ENCODE measurements at regions not wholly inside any gene's neighbourhood (a gene's known extent, or its start where the extent isn't known, plus 50 kb on each side); places are given as distances from the start of the nearest gene placed in this dataset.
"Not testable (repeated sequence)": the region's sequence is repeated elsewhere in the genome, so short reads cannot be mapped to it uniquely, and the experiment has no call there.

DNA sequence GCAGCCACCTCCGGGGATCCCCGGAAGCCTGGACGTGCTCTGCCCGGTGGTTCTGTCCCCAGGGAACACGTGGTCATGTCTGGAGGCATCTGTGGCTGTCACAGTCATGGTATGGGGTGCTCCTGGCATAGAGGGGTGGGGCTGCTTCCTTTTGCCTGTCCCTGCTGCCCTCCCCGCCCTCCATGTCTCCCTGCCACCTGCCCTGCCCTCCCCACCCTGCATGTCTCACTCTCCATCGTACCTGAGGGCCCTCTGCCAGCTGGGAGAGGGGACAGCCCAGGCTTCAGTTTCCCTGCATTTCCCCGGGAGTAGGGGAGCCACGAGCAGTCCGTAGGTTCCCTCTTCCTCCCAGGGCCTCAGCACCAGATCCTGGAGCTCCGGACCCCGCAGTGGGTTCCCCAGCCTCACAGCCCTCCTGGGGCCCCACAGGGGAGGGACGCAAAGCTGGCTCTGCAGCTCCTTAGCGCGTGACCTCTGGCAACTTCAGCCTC is 90.0 kb upstream of the CTDP1 start:
- Mint-ChIP-seq H3K4me1 (ENCODE audit: unreplicated experiment) (peaks cover 2% of the 10 kb centered on the region), H3K27me3 (ENCODE audit: unreplicated experiment) (peaks cover 37% of the 10 kb centered on the region), H3K4me3 (ENCODE audit: unreplicated experiment) (no peak overlapping the region), H3K27ac (ENCODE audit: unreplicated experiment) (no peak overlapping the region), H3K9me3 (ENCODE audit: unreplicated experiment) (peaks cover 17% of the 10 kb centered on the region), H3K36me3 (ENCODE audit: unreplicated experiment) (peaks cover 4% of the 10 kb centered on the region)
- no peak for DNase-seq (ENCODE audit: extremely low spot score, unreplicated experiment)
- TF ChIP-seq, protein P1, sequence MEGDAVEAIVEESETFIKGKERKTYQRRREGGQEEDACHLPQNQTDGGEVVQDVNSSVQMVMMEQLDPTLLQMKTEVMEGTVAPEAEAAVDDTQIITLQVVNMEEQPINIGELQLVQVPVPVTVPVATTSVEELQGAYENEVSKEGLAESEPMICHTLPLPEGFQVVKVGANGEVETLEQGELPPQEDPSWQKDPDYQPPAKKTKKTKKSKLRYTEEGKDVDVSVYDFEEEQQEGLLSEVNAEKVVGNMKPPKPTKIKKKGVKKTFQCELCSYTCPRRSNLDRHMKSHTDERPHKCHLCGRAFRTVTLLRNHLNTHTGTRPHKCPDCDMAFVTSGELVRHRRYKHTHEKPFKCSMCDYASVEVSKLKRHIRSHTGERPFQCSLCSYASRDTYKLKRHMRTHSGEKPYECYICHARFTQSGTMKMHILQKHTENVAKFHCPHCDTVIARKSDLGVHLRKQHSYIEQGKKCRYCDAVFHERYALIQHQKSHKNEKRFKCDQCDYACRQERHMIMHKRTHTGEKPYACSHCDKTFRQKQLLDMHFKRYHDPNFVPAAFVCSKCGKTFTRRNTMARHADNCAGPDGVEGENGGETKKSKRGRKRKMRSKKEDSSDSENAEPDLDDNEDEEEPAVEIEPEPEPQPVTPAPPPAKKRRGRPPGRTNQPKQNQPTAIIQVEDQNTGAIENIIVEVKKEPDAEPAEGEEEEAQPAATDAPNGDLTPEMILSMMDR (IDR thresholded peaks at IDR 0.05): no peak

DNA sequence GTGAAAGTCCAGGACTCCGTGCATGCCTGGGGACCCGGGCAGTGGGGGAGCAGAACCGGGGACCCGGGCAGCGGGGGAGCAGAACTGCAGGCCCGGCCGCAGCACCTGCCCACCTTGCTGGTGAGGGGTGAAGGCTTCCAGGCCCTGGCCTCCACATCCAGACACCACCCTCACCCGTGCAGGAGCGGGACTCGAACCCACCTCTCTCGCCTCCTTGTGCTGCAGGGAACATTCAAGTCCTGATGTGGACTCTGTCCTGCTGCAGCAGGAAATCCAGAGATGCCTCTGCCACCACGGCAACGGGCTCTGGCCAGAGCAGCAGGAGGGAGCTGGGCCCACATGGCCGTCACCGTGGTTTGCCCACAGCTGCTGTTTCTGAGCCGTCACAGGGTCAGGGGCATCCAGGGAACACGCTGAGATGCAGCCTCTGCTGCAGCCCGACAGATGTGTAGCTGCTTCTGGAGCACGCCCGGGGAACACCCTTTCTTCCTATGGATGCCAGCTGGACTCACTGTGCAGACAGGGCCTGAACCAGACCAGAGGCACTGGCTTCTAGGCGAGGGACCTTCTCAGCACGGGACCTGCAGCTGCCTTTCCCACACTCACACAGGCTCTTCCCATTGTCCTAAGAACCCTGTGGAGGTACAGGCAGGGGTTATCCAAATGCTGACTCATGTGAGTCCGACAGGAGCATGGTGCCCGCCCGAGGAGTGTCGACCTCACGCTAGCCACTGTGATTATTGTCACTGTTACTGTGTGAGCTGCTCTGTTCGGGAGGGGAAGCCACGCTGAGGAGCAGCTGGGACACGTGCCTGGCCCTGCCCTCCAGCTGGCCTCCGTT is 89.2 kb upstream of the CTDP1 start:
- Mint-ChIP-seq H3K4me3 (ENCODE audit: unreplicated experiment) (no peak overlapping the region), H3K4me1 (ENCODE audit: unreplicated experiment) (peaks cover 2% of the 10 kb centered on the region), H3K36me3 (ENCODE audit: unreplicated experiment) (peaks cover 4% of the 10 kb centered on the region), H3K27me3 (ENCODE audit: unreplicated experiment) (peaks cover 45% of the 10 kb centered on the region), H3K27ac (ENCODE audit: unreplicated experiment) (no peak overlapping the region), H3K9me3 (ENCODE audit: unreplicated experiment) (peaks cover 17% of the 10 kb centered on the region)
- DNase-seq (ENCODE audit: extremely low spot score, unreplicated experiment): no peak
- TF ChIP-seq, protein P1 (IDR thresholded peaks at IDR 0.05): no peak

DNA sequence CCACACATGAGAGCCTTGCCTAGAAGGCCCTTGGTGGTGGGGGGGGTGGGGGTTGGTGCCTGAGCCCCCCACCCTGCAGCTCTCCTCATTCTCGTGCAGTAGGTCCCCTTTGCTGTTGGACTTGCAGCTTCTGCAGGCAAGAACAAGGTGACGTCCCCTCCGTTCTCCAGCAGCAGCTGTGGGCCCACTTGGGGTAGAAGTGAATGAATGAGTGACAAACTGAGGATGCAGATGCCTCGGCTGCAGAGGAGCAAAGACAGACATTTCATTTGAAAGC is 88.6 kb upstream of the CTDP1 start:
- Mint-ChIP-seq H3K27ac (ENCODE audit: unreplicated experiment) (no peak overlapping the region), H3K36me3 (ENCODE audit: unreplicated experiment) (peaks cover 4% of the 10 kb centered on the region), H3K4me1 (ENCODE audit: unreplicated experiment) (peaks cover 2% of the 10 kb centered on the region), H3K9me3 (ENCODE audit: unreplicated experiment) (peaks cover 17% of the 10 kb centered on the region), H3K4me3 (ENCODE audit: unreplicated experiment) (no peak overlapping the region), H3K27me3 (ENCODE audit: unreplicated experiment) (peaks cover 49% of the 10 kb centered on the region)
- TF ChIP-seq, protein P1 (IDR thresholded peaks at IDR 0.05): no peak
- no peak for DNase-seq (ENCODE audit: extremely low spot score, unreplicated experiment)

DNA sequence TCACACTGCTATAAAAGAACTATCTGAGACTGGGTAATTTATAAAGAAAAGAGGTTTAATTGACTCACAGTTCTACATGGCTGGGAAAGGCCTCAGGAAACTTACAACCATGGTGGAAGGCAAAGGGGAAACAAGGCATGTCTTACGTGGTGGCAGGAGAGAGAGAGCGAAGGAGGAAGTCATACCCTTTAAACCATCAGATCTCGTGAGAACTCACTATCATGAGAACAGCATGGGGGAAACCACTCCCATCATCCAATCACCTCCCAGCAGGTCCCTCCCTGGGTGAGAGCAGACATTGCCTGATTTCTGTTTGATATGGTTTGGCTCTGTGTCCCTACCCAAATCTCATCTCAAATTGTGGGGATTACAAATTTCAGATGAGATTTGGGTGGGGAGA is 86.9 kb upstream of the CTDP1 start:
- not testable (repeated sequence) for H3K36me3 Mint-ChIP-seq (ENCODE audit: unreplicated experiment); H3K4me1 Mint-ChIP-seq (ENCODE audit: unreplicated experiment); H3K27ac Mint-ChIP-seq (ENCODE audit: unreplicated experiment); DNase-seq (ENCODE audit: extremely low spot score, unreplicated experiment); H3K4me3 Mint-ChIP-seq (ENCODE audit: unreplicated experiment)
- Mint-ChIP-seq H3K27me3 (ENCODE audit: unreplicated experiment) (peaks cover 55% of the 10 kb centered on the region), H3K9me3 (ENCODE audit: unreplicated experiment) (peaks cover 17% of the 10 kb centered on the region)

DNA sequence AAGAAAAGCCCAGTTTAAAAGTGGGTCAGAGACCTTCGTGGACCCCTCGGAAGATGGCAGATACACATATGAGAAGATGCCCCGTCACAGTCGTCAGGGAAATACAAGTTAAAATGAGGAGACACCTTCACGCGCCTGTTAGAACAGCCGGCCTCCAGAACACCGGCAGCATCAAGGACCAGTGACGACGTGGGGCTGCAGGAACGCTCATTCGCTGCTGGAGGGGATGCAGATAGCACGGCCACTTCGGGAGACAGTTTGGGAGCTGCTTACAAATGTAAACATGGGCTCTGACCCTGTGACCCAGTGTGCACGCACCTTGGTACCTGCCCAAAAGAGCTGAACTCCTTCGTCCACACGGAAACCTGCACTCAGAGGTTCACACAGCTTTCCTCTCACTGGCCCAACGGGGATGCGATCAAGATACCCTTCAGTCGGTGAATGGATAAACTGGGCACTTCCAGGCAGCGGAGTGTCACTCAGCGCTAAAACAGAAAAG is 83.7 kb upstream of the CTDP1 start:
- Mint-ChIP-seq H3K4me1 (ENCODE audit: unreplicated experiment) (no peaks in the 10 kb centered on the region), H3K36me3 (ENCODE audit: unreplicated experiment) (peaks cover 4% of the 10 kb centered on the region), H3K27ac (ENCODE audit: unreplicated experiment) (no peak overlapping the region), H3K4me3 (ENCODE audit: unreplicated experiment) (no peak overlapping the region), H3K27me3 (ENCODE audit: unreplicated experiment) (peaks cover 53% of the 10 kb centered on the region), H3K9me3 (ENCODE audit: unreplicated experiment) (peaks cover 17% of the 10 kb centered on the region)
- TF ChIP-seq, protein P1 (IDR thresholded peaks at IDR 0.05): no peak
- DNase-seq (ENCODE audit: extremely low spot score, unreplicated experiment): no peak

All from osteocyte (in vitro differentiated cells).